IMR-90 (cell line): ENCODE measurements at regions not wholly inside any gene's neighbourhood (a gene's known extent, or its start where the extent isn't known, plus 50 kb on each side); places are given as distances from the start of the nearest gene placed in this dataset.

Experiments used
- ATAC-seq: fragments of 200-7000 bp; cut with Tn5 transposase; 2 replicates; pipeline ENCODE4 v1.9.1; 2020; ENCODE audit warnings: low read depth, mild to moderate bottlenecking, moderate library complexity
- BruUV-seq: library from RNA; stranded (reverse); fragments of 400-500 nt; replicated peaks from 2 replicates; lab custom pipeline; 2021; lab: Mats Ljungman, UMichigan
- CTCF ChIA-PET: fragments of 300-600 bp; formaldehyde crosslinking; extraction: SDS; loops from one replicate; lab custom pipeline; 2021; ENCODE audit warnings: antibody characterized with exemption; lab: Yijun Ruan, JAX
- POLR2A ChIA-PET: fragments of 300-600 bp; sonication (Branson Sonifier 250); formaldehyde crosslinking; loops from one replicate; lab custom pipeline; 2022; ENCODE audit warnings: antibody characterized with exemption; ENCODE audit not compliant: unreplicated experiment; lab: Charles Lee
- DNase-seq: peaks from one replicate; pipeline ENCODE4 v3.0.0; 2013
- H2AFZ ChIP-seq: replicated peaks from 2 replicates; pipeline ENCODE3; 2013; ENCODE audit warnings: low read length, mild to moderate bottlenecking; ENCODE audit not compliant: poor library complexity
- H2AK5ac ChIP-seq: 2 replicates; pipeline ENCODE4 v1.6.1; 2013; ENCODE audit warnings: low read depth, low read length, inconsistent platforms
- H2AK9ac ChIP-seq: replicated peaks from 2 replicates; pipeline ENCODE3; 2013; ENCODE audit warnings: mild to moderate bottlenecking, low read depth, low read length, moderate library complexity; ENCODE audit not compliant: poor library complexity
- H2BK120ac ChIP-seq: 2 replicates; pipeline ENCODE4 v1.6.1; 2013; ENCODE audit warnings: low read depth, low read length, inconsistent platforms
- H2BK15ac ChIP-seq: 3 replicates; pipeline ENCODE4 v1.6.1; 2013; ENCODE audit warnings: low read depth, low read length, inconsistent platforms
- H2BK20ac ChIP-seq: 2 replicates; pipeline ENCODE4 v1.6.1; 2013; ENCODE audit warnings: low read depth, mild to moderate bottlenecking, inconsistent platforms, low read length, moderate library complexity
- H2BK5ac ChIP-seq: 2 replicates; pipeline ENCODE4 v1.6.1; 2013; ENCODE audit warnings: mild to moderate bottlenecking, low read depth, low read length, inconsistent platforms; ENCODE audit not compliant: poor library complexity, severe bottlenecking
- H3K14ac ChIP-seq: replicated peaks from 2 replicates; pipeline ENCODE4 v1.6.1; 2013; ENCODE audit warnings: low read depth, low read length, inconsistent platforms
- H3K18ac ChIP-seq: 2 replicates; pipeline ENCODE4 v1.6.1; 2013; ENCODE audit warnings: low read depth, low read length, control low read depth
- H3K23ac ChIP-seq: 2 replicates; pipeline ENCODE4 v1.6.1; 2013; ENCODE audit warnings: low read depth, low read length, inconsistent platforms
- H3K27ac ChIP-seq: 2 replicates; pipeline ENCODE4 v1.5.1; 2013; ENCODE audit warnings: mild to moderate bottlenecking, control low read depth, low read length; ENCODE audit not compliant: insufficient read depth
- H3K27me3 ChIP-seq: 2 replicates; pipeline ENCODE4 v1.6.1; 2013; ENCODE audit warnings: low read length; ENCODE audit not compliant: control insufficient read depth, insufficient read depth
- H3K36me3 ChIP-seq: 2 replicates; pipeline ENCODE4 v1.6.1; 2013; ENCODE audit warnings: low read length, mixed read lengths; ENCODE audit not compliant: control insufficient read depth, insufficient read depth
- H3K4ac ChIP-seq: 2 replicates; pipeline ENCODE4 v1.6.1; 2013; ENCODE audit warnings: low read depth, low read length, inconsistent platforms
- H3K4me1 ChIP-seq: 2 replicates; pipeline ENCODE4 v1.6.1; 2013; ENCODE audit warnings: low read length, mixed read lengths; ENCODE audit not compliant: control insufficient read depth, insufficient read depth
- H3K4me2 ChIP-seq: 2 replicates; pipeline ENCODE4 v1.6.1; 2013; ENCODE audit warnings: low read depth, mild to moderate bottlenecking, control low read depth, low read length, moderate library complexity
- H3K4me3 ChIP-seq: 2 replicates; pipeline ENCODE4 v1.5.1; 2013; ENCODE audit warnings: low read depth, mild to moderate bottlenecking, control low read depth, low read length, moderate library complexity; ENCODE audit not compliant: insufficient read depth
- H3K56ac ChIP-seq: 2 replicates; pipeline ENCODE4 v1.6.1; 2013; ENCODE audit warnings: low read length, inconsistent platforms; ENCODE audit not compliant: insufficient read depth; ENCODE audit errors: extremely low read depth
- H3K79me1 ChIP-seq, 2 experiments: 2 replicates each; pipeline ENCODE4 v1.6.1; 2013; ENCODE audit warnings: low read length in 2 of 2, inconsistent platforms in 1 of 2, low read depth in 1 of 2
- H3K9ac ChIP-seq: 2 replicates; pipeline ENCODE4 v1.6.1; 2013; ENCODE audit warnings: low read depth, low read length, control low read depth
- H3K9me1 ChIP-seq: 2 replicates; pipeline ENCODE4 v1.6.1; 2013; ENCODE audit warnings: low read length, inconsistent platforms; ENCODE audit not compliant: insufficient read depth
- H3K9me3 ChIP-seq: 2 replicates; pipeline ENCODE4 v1.6.1; 2013; ENCODE audit warnings: low read length; ENCODE audit not compliant: control insufficient read depth, insufficient read depth
- H4K20me1 ChIP-seq: 2 replicates; pipeline ENCODE4 v1.6.1; 2013; ENCODE audit warnings: low read length, inconsistent platforms; ENCODE audit not compliant: insufficient read depth
- H4K5ac ChIP-seq: 2 replicates; pipeline ENCODE4 v1.6.1; 2013; ENCODE audit warnings: mild to moderate bottlenecking, low read depth, low read length, control low read depth
- H4K8ac ChIP-seq, 2 experiments: 2 replicates each; pipeline ENCODE4 v1.6.1; 2013; ENCODE audit warnings: low read depth in 2 of 2, low read length in 2 of 2, control low read depth in 1 of 2, inconsistent platforms in 1 of 2
- H4K91ac ChIP-seq: 2 replicates; pipeline ENCODE4 v1.6.1; 2013; ENCODE audit warnings: low read depth, low read length, inconsistent platforms; ENCODE audit not compliant: insufficient read depth
- SMC3 ChIP-seq: fragments of 150-350 bp; IDR thresholded peaks from 2 replicates; pipeline ENCODE4 v1.6.1; 2016; ENCODE audit warnings: low read depth, mild to moderate bottlenecking, antibody characterized with exemption, low read length, moderate library complexity
- WGBS, 2 experiments: methylation state at CpG; one replicate each; pipeline versions ENCODE4 v1.1.5 to v1.1.7; 2013; ENCODE audit warnings: missing lambda C conversion rate in 2 of 2; ENCODE audit not compliant: insufficient read length in 1 of 2; ENCODE audit errors: extremely low coverage in 2 of 2; 5-methylcytosine and 5-hydroxymethylcytosine counted together
- dilution Hi-C: fragments of 300-500 bp; cut with HindIII; formaldehyde crosslinking; loops from one replicate; pipeline ENCODE4 v1.14.3; 2018; ENCODE audit warnings: low sequenced_read_pairs; ENCODE audit not compliant: unreplicated experiment
- in situ Hi-C: fragments of 300-500 bp; cut with MboI; formaldehyde crosslinking; loops from 3 replicates; pipeline ENCODE4 v1.14.3; 2019; ENCODE audit warnings: low sequenced_read_pairs, inconsistent platforms, mixed read lengths
- intact Hi-C: fragments of 100-400 bp; cut with micrococcal nuclease; formaldehyde crosslinking; loops from 2 replicates; pipeline ENCODE4 v1.10.0; 2022

- POLR2A ChIA-PET, result no interaction called here
- 30% methylated on average over 2 of the region's 3 CpGs; no CpG with 5 or more reads in 1 of the 2 experiments for WGBS, 2 experiments
Measured at GRCh38 chr1:69492286-69492685, 75.4 kb upstream of the LRRC7 start.

More at GRCh38 chr1:69492286-69492685, 75.4 kb upstream of the LRRC7 start:
- no peak overlapping the region for H3K4ac ChIP-seq
- no peak overlapping the region for H3K4me3 ChIP-seq
- DNase-seq (no peak), ATAC-seq (no peak)
- H2BK5ac ChIP-seq, result no peak overlapping the region
- H3K4me2 ChIP-seq, result no peak overlapping the region
- H3K9me1 ChIP-seq, result no peaks in the 10 kb centered on the region
- in situ Hi-C loops (no loop called here), intact Hi-C loops (no loop called here), dilution Hi-C loops (no loop called here)
- H3K9me3 ChIP-seq, result no peaks in the 10 kb centered on the region
- H2AK9ac ChIP-seq, result no peak overlapping the region
- no peak overlapping the region for H4K91ac ChIP-seq
- H3K18ac ChIP-seq, result no peak overlapping the region
- BruUV-seq, result no TSS peak
- no peaks in the 10 kb centered on the region for H3K36me3 ChIP-seq
- no peak for TF ChIP-seq SMC3
- no peaks in the 10 kb centered on the region for H3K4me1 ChIP-seq
- H2BK20ac ChIP-seq, result no peak overlapping the region
- H2AK5ac ChIP-seq, result no peak overlapping the region
- no peak overlapping the region for H3K14ac ChIP-seq
- H3K56ac ChIP-seq, result no peak overlapping the region
- H3K27me3 ChIP-seq, result no peaks in the 10 kb centered on the region
- H3K27ac ChIP-seq, result no peak overlapping the region
- CTCF ChIA-PET, result no interaction called here
- H3K9ac ChIP-seq, result no peak overlapping the region
- H4K20me1 ChIP-seq, result no peaks in the 10 kb centered on the region
- H2BK15ac ChIP-seq, result no peak overlapping the region
- H4K8ac ChIP-seq, result no peak overlapping the region
- no peak overlapping the region for H3K23ac ChIP-seq
- H4K5ac ChIP-seq, result no peak overlapping the region
- H3K79me1 ChIP-seq, result no peaks in the 10 kb centered on the region
- no peak overlapping the region for H2AFZ ChIP-seq
- H2BK120ac ChIP-seq, result 0 out of 2 replicates have a peak overlapping the region, but pooled peaks have one; percentile 39
